OCI-M2 (cell line): ENCODE measurements at regions not wholly inside any gene's neighbourhood (a gene's known extent, or its start where the extent isn't known, plus 50 kb on each side); places are given as distances from the start of the nearest gene placed in this dataset.
"Not testable (repeated sequence)": the region's sequence is repeated elsewhere in the genome, so short reads cannot be mapped to it uniquely, and the experiment has no call there.

Experiments
- DNase-seq: peaks from one replicate; lab custom pipeline; 2025; ENCODE audit not compliant: unreplicated experiment; lab: John Stamatoyannopoulos, UW

DNA sequence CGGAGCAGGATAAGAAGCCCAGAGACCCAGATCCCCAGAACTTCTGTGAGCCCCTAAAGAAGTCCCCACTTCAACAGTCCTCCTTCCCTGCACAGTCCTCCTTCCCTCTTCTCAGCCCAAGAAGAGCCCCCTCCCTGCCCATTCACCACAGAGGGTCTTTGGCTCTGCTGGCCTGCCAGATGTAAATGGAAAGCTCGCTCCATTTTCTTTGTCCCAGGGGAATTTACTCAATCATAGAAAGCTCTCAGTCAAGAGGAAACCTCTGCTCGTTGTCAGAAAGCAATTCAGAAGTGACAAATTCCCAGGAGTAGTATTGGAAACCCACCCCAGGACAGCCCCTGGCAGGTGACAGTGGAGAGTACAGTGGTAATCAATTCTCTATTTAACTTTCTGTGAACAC is 105.5 kb upstream of the SMAD3 start:
- DNase-seq: no peak

DNA sequence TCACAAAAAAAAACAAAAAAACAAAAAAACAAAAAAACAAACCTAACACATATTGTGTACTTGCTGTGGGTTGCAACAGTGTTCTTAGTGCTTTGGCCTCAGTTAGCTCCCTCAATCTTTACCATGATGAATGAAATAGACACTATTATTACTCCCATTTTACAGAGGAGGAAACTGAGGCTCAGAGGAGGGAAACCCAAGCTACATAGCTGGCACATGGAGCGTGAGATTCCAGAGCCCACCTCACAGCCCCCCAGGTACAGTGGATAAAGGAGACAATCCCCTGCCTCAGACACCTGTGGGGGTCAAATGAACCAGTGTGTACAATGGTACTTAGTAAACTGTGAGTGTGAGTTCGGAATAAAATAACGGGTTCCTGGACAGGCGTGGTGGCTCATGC is 104.9 kb upstream of the SMAD3 start:
- no peak for DNase-seq

DNA sequence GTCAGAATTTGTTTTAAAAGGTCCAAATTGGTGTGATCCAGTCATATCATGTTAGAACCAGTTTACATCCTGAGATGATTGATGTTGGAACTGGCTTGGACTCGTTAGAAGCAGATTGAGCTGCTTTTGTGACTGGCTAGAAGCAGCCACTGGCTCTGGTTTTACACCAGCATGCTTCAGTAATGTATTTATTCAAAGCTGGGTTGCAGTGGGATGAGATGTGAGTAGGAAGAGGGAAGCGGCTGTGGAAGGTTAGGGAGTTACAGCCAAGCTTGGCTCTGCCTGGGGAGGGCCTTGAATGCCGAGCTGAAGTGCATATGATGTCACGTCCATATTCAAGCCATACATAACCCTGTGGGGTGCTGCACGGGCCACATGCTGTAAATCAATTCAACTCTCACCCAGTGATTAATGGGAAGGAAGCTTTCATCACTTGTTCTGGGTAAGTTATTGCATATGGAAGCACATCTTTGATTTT is 104.0 kb upstream of the SMAD3 start:
- no peak for DNase-seq

DNA sequence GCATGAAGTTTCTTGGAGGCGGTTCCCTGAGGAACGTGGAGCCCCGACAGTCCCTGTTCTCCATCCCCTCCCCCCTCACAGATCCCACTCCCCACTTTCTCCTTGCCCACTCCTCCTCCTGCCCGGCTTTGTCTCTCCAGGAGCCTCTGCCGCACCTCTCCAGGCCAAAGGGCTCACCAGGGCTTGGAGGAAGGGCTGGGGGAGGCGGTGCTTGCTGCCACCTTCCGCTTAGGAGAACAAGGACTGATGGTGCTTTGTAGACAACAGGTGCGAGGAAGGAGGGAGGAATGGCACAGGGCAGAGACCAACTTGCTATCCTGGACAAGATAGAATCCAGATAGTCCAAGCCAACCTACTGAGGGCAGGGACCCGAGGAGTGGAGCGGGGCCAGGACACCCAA is 103.5 kb upstream of the SMAD3 start:
- DNase-seq: no peak

DNA sequence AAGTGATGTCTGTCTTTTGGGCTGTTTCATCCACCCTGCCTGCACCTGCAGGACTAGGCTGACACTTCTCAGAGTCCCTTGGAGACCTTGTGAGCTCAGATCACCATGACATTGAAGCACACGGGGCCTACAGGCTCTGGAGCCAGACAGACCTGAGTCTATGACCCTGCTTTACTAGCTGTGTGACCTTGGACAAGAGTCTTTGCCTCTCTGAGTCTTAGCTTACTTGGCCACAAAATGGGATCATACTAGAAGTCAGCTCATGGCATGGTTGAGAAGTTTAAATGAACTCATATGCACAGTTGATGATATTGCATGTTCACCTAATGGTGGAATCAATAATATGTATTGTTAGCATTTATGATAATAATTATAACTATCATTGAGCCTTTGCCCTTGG is 102.9 kb upstream of the SMAD3 start:
- no peak for DNase-seq

DNA sequence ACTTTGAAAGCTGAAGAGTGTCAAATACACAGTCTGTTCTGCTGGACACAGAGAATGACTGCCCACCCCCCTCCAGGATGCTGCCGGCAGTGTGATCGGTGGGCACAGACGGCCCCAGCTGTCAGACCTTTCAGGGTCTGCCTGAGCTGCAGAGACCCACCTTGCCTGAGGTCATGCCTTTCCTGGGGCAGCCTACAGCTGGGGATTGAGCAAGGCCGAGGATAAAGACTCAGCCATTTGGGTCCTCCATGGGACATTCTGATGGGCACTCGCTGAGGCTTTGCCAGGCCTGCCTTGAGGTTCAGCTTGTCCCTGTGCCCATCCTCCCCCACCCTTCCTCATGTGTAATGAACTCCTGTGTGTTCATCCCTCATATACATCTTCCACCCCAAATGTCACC is 102.3 kb upstream of the SMAD3 start:
- DNase-seq: no peak

DNA sequence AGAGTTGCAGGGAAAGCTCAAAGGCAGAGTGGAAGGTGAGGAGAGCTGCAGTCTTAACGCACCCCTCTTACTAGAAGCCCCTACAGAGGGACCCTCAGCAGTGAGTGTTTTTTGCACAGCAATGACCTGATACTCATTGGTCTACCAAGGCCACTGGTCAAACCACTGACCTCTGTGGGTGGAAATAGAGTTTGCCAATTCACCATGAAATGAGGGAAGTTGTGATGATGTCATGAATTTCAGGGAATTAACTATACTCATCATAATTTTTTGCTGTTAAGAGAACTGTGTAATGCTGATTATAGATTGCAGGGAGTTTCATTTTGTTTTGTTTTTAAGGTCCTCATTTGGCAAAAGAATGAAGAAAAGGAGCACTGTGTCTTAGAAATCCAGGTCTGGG is 101.7 kb upstream of the SMAD3 start:
- DNase-seq: no peak

DNA sequence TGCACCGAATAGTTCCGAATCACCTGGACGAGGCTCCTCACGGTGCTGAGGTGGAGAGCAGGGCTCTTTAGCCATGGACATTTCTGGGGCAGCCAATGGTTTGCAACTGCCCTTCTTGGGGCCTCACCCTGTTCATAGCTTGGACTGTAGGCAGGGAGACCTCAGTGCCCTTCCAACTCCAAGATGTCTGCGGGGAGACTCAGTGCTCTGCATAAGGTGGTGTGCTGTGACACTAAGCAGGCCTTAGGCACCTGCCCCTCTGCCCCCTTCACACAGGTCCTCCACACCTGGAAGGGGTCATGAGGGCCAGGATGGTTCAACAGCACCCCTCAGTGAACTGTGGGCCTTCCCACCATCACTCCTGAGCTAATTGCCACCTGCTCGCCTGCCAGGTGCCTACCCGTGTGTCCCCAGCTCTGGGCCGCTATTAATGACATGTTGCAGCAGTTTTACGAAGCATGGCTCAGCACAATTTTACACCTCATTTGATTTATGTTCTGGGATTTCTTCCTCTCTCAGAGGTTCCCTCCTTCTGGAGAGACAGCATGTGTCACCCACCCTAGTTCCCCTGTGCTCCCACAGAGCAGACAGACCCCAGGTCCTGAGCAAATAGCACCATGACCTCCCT is 101.2 kb upstream of the SMAD3 start:
- DNase-seq: no peak

DNA sequence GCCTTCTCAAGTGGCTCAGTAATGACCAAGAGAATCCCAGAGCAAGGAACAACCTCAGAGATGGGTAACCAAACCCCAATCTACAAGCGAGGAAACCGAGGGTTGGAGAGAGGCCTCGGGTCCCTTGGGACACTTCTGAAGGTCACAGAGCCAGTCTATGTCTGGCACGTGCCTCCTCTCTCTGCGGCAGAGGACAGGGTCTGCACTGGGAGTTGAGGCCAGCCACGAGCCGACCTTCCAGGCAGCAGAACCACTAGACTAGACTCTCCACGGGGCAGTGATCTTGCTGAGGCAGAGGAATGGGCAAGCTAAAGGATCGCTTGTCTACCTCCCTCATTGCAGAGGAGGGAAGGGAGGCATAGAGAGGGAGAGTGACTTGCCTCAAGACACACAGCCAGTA is 100.6 kb upstream of the SMAD3 start:
- no peak for DNase-seq

DNA sequence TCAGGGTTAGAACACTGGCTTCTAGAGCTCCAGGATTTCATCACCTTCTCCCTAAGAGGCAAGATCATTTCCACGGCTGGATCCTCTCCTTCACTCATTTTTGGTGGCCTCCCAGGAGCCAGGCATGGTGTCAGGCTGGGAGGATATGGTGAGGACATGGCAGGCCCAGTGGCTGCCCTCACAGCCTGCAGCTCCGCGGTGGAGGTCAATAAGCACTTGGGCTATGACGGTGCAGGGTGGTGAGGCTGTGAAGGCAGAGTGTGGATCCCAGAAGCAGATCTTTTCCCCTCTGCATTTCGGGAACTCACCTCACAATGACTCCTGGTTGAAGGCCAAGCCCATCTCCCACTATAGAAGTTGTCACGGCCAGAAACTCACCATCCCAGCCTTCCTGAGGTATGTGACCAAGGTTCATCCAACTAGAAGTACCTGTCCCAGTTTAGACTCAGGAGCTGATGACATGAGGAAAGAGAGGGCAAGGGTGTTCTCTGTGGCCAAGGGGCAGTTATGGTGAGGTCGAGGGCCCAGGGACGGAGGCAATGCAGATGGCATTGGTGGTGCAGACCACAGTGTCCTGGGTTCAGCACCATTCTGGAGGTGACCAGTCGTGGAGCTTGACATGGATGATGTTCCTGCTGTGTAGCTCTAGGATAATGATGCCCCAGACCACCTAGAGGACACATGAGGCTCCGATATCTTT is 100.1 kb upstream of the SMAD3 start:
- DNase-seq: no peak

DNA sequence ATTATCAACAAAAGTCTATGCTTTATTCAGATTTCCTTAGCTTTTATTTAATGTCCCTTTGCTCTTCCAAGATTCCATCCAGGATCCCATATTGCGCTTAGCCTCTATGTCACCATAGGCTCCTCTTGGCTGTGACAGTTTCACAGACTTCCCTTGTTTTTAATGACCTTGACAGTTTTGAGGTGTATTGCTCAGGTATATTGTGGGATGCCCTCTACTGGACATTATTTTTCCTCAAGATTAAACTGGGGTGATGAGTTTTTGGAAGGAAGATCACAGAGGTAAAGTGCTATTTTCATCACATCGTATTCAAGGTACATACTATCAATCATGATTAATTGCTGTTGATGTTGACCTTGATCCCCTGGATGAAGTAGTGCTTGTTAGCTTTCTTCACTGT is 99.1 kb upstream of the SMAD3 start:
- no peak for DNase-seq

DNA sequence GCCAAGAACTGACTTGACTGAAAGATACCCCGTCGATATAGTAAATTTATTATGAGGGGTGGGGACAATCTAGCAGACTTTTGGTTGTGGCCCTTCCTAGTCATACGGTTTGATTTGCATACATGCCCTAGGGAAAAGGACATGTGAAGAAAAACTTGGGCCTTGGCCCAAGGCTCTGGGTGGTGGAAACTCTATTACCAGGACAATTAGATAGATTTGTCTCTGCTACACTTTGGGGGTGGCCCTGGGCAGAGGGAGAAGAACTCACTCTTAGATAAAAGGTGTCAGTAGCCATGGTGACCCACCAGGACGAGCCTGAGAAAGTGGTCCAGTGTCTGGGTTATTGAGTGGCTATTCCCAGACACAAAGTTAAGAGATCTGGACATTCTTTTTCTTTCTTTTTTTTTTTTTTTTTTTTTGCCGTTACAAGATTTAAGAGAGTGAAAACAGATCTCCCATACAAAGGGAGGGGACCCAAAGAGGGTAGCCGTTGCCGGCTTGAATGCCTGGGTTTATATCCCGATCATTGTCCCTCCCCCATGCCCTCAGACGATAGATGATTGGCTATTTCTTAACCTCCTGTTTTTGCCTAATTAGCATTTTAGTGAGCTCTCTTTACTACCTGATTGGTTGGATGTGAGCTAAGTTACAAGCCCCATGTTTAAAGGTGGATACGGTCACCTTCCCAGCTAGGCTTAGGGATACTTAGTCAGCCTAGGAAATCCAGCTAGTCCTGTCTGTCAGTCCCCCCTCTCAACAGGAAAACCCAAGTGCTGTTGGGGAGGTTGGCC is 96.4 kb upstream of the SMAD3 start:
- DNase-seq: no peak

DNA sequence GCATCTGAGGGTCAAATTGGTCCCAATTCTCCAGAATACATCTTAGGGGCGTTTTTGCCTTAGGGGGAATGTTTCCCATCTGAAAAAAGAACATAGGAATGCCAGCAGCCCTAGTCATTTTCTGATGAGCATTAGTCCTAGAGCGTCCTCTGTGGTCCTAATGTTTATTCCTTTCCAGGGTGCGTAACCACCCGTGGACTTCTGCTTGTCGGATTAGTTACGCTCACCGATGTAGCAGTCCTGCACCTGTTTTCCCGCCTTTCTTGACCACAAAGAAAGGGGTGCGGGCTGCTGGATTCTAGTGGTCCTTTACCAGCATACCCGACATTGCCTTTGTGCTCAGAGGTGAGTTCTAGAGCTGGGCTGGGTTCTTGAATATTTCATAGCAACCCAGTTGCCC is 91.3 kb upstream of the SMAD3 start:
- DNase-seq: not testable (repeated sequence)

DNA sequence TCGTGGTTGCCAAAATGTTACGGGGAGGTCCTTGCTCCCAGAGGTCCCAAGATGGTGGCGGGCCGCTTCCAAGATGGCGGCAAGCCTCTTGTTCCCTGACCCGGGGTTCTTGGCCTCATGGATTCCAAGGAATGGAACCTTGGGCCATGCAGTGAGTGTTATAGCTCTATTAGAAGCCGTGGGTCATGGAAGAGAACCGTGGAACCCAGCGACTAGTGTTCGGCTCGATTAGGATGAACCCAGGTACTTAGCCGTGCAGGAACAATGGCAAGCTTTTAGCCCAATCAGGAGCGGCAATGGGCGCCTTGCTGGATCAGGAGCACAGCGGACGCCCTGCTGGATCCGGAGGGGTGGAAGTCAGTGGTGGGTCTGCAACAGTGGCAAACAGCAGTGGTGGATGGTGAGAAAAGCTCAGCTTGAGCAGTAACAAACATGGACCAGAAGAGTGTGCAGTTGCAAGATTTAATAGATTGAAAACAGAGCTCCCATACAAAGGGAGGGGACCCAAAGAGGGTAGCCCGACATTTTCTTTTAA is 89.2 kb upstream of the SMAD3 start:
- DNase-seq: not testable (repeated sequence)

DNA sequence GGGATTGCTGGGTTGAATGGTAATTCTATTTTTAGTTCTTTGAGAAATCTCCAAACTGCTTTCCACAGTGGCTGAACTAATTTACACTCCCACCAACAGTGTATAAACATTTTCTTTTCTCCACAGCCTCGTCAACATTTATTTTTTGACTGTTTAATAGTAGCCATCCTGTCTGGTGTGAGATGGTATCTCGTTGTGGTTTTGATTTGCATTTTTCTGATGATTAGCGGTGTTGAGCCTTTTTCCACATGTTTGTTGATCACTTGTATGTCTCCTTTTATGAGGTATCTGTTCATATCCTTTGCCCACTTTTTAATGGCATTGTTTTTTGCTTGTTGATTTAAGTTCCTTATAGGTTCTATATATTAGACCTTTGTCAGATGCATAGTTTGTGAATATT is 85.1 kb upstream of the SMAD3 start:
- not testable (repeated sequence) for DNase-seq

DNA sequence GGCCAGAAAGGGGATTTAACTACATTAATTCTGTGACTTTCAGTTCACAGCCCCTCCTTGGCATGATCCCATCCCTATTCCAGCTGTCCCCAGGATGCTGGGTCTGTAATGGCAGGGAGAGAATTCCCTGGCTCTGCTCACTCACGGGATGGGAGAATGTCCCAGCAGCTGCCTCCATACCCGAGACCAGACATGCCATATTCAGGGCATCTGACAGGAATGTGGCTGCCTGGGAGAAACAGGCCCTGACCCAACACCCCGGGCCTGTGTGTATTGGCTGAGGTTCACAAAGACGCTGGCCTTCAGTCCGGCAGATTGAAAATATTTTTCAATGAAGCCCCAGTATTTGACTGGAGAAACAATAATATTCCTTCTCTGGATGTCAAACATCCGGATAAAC is 83.6 kb upstream of the SMAD3 start:
- no peak for DNase-seq

DNA sequence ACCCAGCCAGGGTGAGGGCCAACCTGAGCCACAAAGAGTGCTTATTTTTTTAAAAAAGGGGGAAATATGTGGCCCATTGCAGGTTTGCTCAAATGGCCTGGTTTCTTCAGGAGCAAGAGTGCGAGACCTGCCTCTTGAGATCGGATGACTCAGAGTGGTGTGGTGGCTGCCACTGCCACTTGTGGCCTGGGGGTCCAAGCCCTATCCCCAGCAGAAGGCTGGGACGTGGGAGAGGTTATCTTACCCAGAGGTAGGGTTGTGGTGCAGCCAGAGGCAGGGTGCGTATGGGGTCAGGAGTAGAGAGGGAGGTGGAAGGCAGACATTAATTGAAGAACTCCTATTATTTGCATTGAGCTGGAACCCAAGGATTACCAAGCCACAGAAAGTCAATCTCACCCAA is 83.2 kb upstream of the SMAD3 start:
- no peak for DNase-seq

DNA sequence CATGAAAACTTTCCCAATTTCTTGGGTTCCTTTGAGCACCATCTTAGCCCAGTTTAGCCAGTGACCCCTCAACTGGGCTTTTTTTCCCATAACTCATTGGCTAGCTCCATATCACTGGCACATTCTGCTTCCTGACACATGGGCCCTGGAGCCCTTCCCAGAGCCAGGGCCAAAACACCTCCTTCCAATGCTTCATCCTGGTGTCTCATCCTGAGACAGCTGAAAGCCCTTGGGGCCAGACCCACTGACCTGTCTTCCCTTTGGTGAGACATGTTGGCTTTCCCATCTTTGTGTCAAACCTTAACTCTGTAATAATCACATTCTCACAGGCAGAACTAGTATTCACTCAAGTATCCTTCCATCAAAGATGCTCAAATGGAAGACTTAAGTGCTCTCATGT is 82.6 kb upstream of the SMAD3 start:
- DNase-seq: no peak

DNA sequence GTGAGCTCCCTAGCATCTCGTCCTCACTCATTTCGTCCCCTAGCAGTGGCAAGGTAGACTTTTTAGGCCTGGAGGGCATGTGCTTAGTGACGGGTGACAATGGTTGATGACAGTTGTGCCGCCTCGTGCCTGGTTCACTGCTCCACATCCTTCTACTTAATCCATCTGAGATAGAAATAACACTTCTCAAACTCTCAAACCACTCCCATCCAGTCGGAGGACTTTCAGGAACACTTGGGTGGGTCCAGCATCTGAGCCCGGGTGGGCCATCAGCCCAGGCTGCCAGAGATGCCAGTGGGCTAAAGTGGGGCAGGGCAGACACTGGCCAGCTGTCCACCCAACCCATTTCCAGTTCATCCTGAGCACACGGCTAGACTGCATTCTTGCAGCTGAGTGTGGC is 79.7 kb upstream of the SMAD3 start:
- DNase-seq: no peak

DNA sequence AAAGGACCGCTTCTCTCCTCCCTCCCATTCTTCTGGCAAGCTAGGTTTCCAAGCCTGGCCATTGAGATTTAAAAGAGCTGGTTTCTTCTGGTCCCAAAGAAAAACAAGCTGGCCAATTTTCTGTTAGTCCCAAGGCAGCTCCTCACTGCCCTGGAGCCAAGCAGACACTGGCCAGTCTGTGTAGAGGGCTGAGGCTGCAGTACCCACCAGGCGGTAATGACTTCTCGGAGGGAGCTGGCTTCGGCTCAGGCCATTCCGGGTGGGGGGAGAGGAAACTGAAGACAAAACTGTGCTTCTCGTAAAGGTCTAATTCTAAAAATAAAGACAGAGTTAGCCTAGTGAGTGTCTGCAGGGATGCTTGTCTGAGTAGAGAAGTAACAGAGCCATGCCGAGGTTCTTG is 78.5 kb upstream of the SMAD3 start:
- no peak for DNase-seq

DNA sequence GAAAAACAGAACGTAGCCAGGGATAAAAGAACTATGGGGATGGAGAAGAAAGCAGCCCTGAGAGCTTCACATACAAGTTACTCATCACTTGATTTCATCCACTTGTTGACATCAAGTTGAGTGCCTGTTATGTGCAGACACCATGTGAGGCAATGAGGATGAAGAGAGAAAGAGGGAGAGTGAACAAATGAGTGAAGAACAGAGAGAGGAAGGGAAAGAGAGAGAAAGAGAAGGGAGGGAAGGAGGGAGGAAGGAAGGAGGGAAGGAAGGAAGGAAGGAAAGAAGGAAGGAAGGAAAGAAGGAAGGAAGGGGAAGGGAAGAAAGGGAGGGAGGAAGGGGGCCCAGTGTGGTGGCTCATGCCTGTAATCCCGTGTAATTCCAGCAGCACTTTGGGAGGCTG is 72.3 kb upstream of the SMAD3 start:
- DNase-seq: no peak
